ENCODE measurements at regions not wholly inside any gene's neighbourhood (a gene's known extent, or its start where the extent isn't known, plus 50 kb on each side); places are given as distances from the start of the nearest gene placed in this dataset.
"Not testable (repeated sequence)": the region's sequence is repeated elsewhere in the genome, so short reads cannot be mapped to it uniquely, and the experiment has no call there.

DNA sequence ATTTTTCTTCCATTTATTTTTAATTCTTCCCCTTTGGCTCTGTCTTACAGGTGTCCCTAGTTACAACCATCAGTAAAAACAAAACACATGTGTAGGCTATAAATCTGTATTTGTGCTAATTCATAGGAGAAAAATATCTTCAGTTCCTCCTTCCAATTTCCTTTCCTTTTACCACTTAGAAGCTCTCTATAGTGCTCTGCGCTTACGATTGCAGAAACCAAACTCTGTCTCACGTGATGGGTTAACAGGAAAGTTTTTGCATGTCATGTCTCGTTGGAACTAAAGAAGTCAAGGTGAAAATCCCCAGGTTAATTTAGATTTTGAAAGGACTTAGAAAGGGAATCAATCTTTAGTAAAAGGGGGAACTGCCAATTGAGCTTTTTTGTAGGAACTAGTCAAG lies 1390.5 kb upstream of the ZEB2 start:
- DNase-seq = no peak

- no peak for DNase-seq
Observed at GRCh38 chr2:145909766-145910165, 1389.8 kb upstream of the ZEB2 start.

GRCh38 chr2:145909175-145909755 lies 1389.3 kb upstream of the ZEB2 start:
- DNase-seq = no peak

DNA sequence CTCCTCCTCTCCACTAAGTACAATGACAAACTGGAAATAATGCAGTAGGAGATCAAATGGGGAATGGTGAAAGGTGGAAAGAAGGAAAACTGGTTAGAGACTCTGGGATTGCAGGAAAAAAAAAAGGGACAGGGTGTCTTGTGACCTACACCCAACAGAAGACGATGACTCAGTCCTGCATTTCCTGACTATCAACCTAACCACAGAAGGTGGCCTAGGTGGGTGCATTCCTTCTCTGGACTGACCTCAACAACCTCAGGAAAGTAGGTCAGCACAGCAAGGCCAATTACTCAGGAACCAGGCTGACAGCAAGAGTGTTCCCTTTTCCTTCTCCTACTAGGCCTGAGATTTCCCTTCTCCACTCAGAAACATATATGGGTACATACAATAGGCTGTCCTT lies 1386.4 kb upstream of the ZEB2 start:
- no peak for DNase-seq

- no peak for DNase-seq
Observed at GRCh38 chr2:145905371-145905770, 1385.5 kb upstream of the ZEB2 start.

GRCh38 chr2:145897151-145897550 lies 1377.2 kb upstream of the ZEB2 start:
- no peak for DNase-seq

DNA sequence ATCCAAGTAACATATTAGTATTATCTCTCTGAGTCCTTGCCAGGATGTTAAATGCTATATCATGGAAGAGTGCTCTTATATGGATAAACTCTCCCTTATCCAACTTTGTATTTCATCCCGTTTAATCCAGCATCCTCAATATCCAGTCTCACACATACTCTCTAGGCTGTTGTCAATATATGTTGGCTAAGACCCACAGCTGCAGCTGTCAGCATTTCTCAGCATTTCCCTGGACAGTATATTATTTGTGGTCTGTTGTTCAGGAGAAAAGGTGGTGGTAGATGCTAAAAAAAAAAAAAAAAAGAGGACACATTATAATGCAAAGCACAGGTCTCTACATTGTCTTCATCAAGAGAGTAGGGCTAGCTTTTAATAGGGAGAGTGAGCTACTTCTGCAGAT lies 1368.0 kb upstream of the ZEB2 start:
- DNase-seq = no peak

- not testable (repeated sequence) for DNase-seq
Observed at GRCh38 chr2:145880997-145881396, 1361.1 kb upstream of the ZEB2 start.

- no peak for DNase-seq
Observed at GRCh38 chr2:145875016-145875415, 1355.1 kb upstream of the ZEB2 start.

DNA sequence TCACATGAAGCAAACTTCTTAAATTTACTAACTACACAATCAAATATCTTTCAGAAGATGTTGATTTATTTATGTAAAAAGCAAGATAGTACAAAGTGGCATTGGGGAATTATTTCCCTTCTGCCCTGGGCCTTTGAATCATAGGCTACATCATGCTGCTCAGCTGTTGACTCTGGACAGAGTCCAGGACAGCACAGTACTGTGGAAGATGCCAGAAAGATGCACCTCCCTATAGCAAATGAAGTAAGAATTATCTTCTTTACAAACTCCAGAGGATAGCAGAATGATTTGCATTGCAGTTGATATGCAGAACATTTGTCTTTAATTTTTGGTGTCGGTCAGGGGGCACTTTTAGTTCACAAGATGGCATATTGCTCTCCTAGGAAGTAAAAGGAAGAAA lies 1354.5 kb upstream of the ZEB2 start:
- no peak for DNase-seq

GRCh38 chr2:145864501-145864900 lies 1344.6 kb upstream of the ZEB2 start:
- DNase-seq = no peak

- DNase-seq = peak; percentile 31
Observed at GRCh38 chr2:145861940-145862339, 1342.0 kb upstream of the ZEB2 start.

- no peak for DNase-seq
Observed at GRCh38 chr2:145860083-145860482, 1340.2 kb upstream of the ZEB2 start.

GRCh38 chr2:145855142-145855541 lies 1335.2 kb upstream of the ZEB2 start:
- no peak for DNase-seq

- DNase-seq = no peak
Observed at GRCh38 chr2:145854039-145854755, 1334.3 kb upstream of the ZEB2 start.

DNA sequence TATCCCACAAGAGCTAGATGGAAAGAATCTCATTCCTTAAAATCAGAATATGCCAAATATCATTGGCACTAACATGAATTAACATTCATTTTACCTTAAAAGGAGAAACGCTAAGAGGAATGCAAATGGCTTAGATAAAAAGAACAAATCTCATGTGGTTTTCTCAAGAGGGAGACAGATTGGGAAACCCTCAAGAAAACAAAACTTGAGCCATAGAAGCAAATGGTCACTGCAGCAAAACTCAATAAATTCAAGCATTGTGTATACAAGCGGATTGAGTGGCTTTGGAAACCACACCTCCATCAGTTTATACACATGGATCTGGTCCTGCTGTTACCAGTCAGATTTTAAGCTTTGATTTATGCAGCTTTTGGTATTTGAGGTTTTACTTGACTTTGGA lies 1331.8 kb upstream of the ZEB2 start:
- no peak for DNase-seq

DNA sequence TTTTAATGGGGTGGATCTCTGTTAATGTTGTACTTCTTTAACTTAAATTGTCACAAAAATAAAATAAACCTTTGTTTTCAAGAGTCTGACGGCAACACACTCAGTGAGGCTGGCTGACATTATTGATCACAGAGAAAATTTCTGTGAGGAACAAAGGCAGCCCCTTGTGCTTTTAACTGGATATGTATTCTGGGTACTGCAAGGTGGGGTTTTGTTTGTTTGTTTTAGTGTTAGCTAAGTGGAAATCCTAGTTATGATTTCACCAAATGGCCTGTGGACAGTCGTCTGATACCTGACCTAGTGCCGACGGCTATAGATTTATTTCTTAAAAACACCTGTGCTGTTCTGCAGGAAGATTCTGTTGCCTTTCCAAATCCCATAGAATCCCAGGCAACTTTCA lies 1329.5 kb upstream of the ZEB2 start:
- DNase-seq = peak; percentile 7

DNA sequence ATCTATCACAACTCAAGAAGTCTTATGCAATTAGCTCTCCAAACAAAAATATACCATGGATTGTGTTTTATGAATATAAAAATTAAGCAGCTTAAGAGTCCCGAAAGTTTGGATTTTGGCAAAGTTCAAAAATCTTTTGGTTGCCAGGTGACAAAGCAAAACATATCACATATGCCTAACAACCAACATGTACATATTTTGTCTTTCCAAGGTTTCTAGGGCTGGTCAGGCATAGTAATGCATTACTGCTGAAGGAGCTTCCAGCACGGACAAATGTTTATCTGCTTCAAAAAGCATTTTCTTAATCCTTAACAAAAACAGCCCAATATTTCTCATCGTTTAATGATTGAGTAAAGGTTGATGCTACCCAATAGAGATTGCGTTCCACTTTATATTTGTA lies 1327.1 kb upstream of the ZEB2 start:
- no peak for DNase-seq

- no peak for DNase-seq
Observed at GRCh38 chr2:145845923-145846322, 1326.0 kb upstream of the ZEB2 start.

GRCh38 chr2:145845207-145845894 lies 1325.4 kb upstream of the ZEB2 start:
- DNase-seq = peak; percentile 51

- no peak for DNase-seq
Observed at GRCh38 chr2:145841973-145842372, 1322.1 kb upstream of the ZEB2 start.

GRCh38 chr2:145836986-145837385 lies 1317.1 kb upstream of the ZEB2 start:
- no peak for DNase-seq

DNA sequence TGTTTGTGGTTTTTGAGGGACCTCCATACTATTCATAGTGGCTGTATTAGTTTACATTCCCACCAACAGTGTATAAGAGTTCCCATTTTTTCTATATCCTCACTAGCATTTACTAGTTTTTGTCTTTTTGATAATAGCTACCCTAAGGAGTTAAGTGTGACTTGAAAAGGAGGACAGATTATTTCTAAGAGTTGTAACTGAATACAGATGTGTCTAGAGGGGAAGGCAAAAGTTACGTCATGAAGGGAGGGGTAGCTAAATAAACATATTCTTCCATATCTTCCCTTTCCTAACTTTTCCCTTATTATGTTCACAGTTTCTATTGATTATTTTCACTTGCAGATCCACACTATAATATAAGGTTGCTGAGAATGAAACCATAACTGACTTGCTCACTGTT lies 1315.7 kb upstream of the ZEB2 start:
- no peak for DNase-seq

DNA sequence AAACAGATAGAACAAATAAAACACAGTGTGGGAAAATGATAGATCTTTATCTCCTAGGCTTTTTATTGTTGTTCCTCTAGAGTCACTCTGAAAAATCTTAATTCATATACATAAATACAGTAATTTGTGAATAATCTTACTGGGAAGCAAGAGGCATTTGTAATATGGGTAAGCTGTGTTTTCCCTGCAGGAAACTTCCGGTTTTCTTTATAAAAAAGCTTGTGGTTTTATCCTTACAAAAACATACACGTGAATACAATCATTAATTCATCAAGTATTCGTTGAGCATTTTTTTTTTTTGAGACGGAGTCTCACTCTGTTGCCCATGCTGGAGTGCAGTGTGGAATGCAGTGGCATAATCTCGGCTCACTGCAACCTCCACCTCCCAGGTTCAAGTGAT lies 1312.8 kb upstream of the ZEB2 start:
- DNase-seq = no peak

Data from NCI-H1105 treated with DMSO at 0.1 percent for 48 hours (cell line).